ENCODE measurements at regions not wholly inside any gene's neighbourhood (a gene's known extent, or its start where the extent isn't known, plus 50 kb on each side); places are given as distances from the start of the nearest gene placed in this dataset.

DNA sequence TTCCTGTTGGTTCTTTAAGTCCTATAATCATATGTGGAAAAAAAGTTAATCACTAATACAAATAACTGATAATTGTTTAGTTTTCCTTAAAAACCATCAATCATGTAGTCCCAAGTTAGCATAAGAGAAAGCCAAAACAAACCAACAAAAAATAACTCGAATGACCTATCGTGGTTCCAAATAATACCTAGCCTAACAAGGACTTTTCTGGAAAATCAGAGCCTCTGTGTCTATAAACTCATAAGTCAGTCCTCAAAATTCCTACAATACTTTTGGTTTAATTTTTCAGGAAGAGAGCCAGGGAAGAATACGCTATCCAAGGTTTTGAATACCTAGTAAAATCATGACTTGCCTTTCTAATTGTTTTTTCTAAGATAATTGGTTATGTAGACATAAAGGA is 975.3 kb upstream of the SOX9 start:
- TF ChIP-seq, protein P1, sequence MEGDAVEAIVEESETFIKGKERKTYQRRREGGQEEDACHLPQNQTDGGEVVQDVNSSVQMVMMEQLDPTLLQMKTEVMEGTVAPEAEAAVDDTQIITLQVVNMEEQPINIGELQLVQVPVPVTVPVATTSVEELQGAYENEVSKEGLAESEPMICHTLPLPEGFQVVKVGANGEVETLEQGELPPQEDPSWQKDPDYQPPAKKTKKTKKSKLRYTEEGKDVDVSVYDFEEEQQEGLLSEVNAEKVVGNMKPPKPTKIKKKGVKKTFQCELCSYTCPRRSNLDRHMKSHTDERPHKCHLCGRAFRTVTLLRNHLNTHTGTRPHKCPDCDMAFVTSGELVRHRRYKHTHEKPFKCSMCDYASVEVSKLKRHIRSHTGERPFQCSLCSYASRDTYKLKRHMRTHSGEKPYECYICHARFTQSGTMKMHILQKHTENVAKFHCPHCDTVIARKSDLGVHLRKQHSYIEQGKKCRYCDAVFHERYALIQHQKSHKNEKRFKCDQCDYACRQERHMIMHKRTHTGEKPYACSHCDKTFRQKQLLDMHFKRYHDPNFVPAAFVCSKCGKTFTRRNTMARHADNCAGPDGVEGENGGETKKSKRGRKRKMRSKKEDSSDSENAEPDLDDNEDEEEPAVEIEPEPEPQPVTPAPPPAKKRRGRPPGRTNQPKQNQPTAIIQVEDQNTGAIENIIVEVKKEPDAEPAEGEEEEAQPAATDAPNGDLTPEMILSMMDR (IDR thresholded peaks at IDR 0.05; ENCODE audit: insufficient read depth, low read length) = no peak
- TF ChIP-seq, protein P2, sequence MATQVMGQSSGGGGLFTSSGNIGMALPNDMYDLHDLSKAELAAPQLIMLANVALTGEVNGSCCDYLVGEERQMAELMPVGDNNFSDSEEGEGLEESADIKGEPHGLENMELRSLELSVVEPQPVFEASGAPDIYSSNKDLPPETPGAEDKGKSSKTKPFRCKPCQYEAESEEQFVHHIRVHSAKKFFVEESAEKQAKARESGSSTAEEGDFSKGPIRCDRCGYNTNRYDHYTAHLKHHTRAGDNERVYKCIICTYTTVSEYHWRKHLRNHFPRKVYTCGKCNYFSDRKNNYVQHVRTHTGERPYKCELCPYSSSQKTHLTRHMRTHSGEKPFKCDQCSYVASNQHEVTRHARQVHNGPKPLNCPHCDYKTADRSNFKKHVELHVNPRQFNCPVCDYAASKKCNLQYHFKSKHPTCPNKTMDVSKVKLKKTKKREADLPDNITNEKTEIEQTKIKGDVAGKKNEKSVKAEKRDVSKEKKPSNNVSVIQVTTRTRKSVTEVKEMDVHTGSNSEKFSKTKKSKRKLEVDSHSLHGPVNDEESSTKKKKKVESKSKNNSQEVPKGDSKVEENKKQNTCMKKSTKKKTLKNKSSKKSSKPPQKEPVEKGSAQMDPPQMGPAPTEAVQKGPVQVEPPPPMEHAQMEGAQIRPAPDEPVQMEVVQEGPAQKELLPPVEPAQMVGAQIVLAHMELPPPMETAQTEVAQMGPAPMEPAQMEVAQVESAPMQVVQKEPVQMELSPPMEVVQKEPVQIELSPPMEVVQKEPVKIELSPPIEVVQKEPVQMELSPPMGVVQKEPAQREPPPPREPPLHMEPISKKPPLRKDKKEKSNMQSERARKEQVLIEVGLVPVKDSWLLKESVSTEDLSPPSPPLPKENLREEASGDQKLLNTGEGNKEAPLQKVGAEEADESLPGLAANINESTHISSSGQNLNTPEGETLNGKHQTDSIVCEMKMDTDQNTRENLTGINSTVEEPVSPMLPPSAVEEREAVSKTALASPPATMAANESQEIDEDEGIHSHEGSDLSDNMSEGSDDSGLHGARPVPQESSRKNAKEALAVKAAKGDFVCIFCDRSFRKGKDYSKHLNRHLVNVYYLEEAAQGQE (IDR thresholded peaks at IDR 0.05; ENCODE audit: insufficient replicate concordance, low read depth) = no peak
- TF ChIP-seq POLR2AphosphoS5 (IDR thresholded peaks at IDR 0.05; ENCODE audit: low read depth) = no peak
- TF ChIP-seq SPI1 (IDR thresholded peaks at IDR 0.05; ENCODE audit: borderline replicate concordance, low read depth) = no peak
- no peak for TF ChIP-seq GABPA (IDR thresholded peaks at IDR 0.05; ENCODE audit: low read depth)

All from HL-60 (cell line).